Smooth muscle cell (in vitro differentiated cells): ENCODE measurements at regions not wholly inside any gene's neighbourhood (a gene's known extent, or its start where the extent isn't known, plus 50 kb on each side); places are given as distances from the start of the nearest gene placed in this dataset.

Experiments
- DNase-seq: peaks from one replicate; lab custom pipeline; 2025; ENCODE audit not compliant: unreplicated experiment; lab: John Stamatoyannopoulos, UW
- H2AFZ ChIP-seq: fragments of 200-600 bp; sonication (generic); 2 replicates; pipeline ENCODE4 v1.6.0; 2016; ENCODE audit warnings: antibody characterized with exemption, low read depth, mild to moderate bottlenecking
- H3F3A ChIP-seq: fragments of 200-600 bp; sonication (generic); 2 replicates; pipeline ENCODE4 v1.6.0; 2017; ENCODE audit warnings: antibody characterized with exemption, low read depth
- H3K27ac ChIP-seq: fragments of 200-600 bp; sonication (generic); 2 replicates; pipeline ENCODE4 v1.5.1; 2016; ENCODE audit warnings: low read depth, mild to moderate bottlenecking
- H3K27me3 ChIP-seq: fragments of 200-600 bp; sonication (generic); 2 replicates; pipeline ENCODE4 v1.6.1; 2016; ENCODE audit warnings: low read depth, mild to moderate bottlenecking
- H3K36me3 ChIP-seq: fragments of 200-600 bp; sonication (generic); 2 replicates; pipeline ENCODE4 v1.5.1; 2016; ENCODE audit warnings: low read depth
- H3K4me1 ChIP-seq: fragments of 200-600 bp; sonication (generic); 2 replicates; pipeline ENCODE4 v1.5.1; 2016; ENCODE audit warnings: low read depth
- H3K4me2 ChIP-seq: fragments of 200-600 bp; sonication (generic); 2 replicates; pipeline ENCODE4 v1.6.0; 2016; ENCODE audit warnings: mild to moderate bottlenecking
- H3K4me3 ChIP-seq: fragments of 200-600 bp; sonication (generic); 2 replicates; pipeline ENCODE4 v1.5.1; 2016; ENCODE audit warnings: mild to moderate bottlenecking
- H3K79me2 ChIP-seq: fragments of 200-600 bp; sonication (generic); 2 replicates; pipeline ENCODE4 v1.6.0; 2016; ENCODE audit warnings: low read depth, mild to moderate bottlenecking
- H3K9ac ChIP-seq: fragments of 200-600 bp; sonication (generic); 2 replicates; pipeline ENCODE4 v1.6.0; 2016; ENCODE audit warnings: low read depth
- H3K9me3 ChIP-seq: fragments of 200-600 bp; sonication (generic); replicated peaks from 2 replicates; pipeline ENCODE4 v1.5.1; 2016; ENCODE audit warnings: low read depth
- H4K20me1 ChIP-seq: fragments of 200-600 bp; sonication (generic); 2 replicates; pipeline ENCODE4 v1.6.0; 2016; ENCODE audit warnings: low read depth
- CTCF ChIP-seq: fragments of 200-600 bp; sonication (generic); IDR thresholded peaks from 2 replicates; pipeline ENCODE4 v1.5.1; 2017; ENCODE audit warnings: borderline replicate concordance, mild to moderate bottlenecking, antibody characterized with exemption; ENCODE audit not compliant: insufficient read depth, poor library complexity, severe bottlenecking
- WGBS: methylation state at CpG from one replicate; pipeline ENCODE4 v1.1.7; 2016; ENCODE audit warnings: low lambda C conversion rate; 5-methylcytosine and 5-hydroxymethylcytosine counted together

GRCh38 chr9:108680946-108681345 is 174.8 kb downstream of the ACTL7B start:
- H2AFZ ChIP-seq, result no peak overlapping the region
- no peaks in the 10 kb centered on the region for H3K79me2 ChIP-seq
- H3K4me1 ChIP-seq, result no peaks in the 10 kb centered on the region
- no peak for TF ChIP-seq CTCF
- H3K27ac ChIP-seq, result no peak overlapping the region
- DNase-seq, result no peak
- no peaks in the 10 kb centered on the region for H4K20me1 ChIP-seq
- 95% methylated on average over 4 of the region's 4 CpGs for WGBS
- no peak overlapping the region for H3K4me3 ChIP-seq
- H3K36me3 ChIP-seq, result no peaks in the 10 kb centered on the region
- no peak overlapping the region for H3K9ac ChIP-seq
- no peaks in the 10 kb centered on the region for H3K27me3 ChIP-seq
- no peak overlapping the region for H3K4me2 ChIP-seq
- no peaks in the 10 kb centered on the region for H3K9me3 ChIP-seq
- no peaks in the 10 kb centered on the region for H3F3A ChIP-seq

- no peak overlapping the region for H3K9ac ChIP-seq
Observed at GRCh38 chr9:108677776-108678175, 178.0 kb downstream of the ACTL7B start.

GRCh38 chr9:108676355-108676754 is 179.4 kb downstream of the ACTL7B start:
- no peak for TF ChIP-seq CTCF
- no peak for DNase-seq
- H3K9me3 ChIP-seq, result no peaks in the 10 kb centered on the region
- no peak overlapping the region for H3K4me3 ChIP-seq
- no peaks in the 10 kb centered on the region for H3K27me3 ChIP-seq
- no peak overlapping the region for H3K9ac ChIP-seq
- no peaks in the 10 kb centered on the region for H3K36me3 ChIP-seq
- H3F3A ChIP-seq, result peaks cover 4% of the 10 kb centered on the region
- no peaks in the 10 kb centered on the region for H3K79me2 ChIP-seq
- no peak overlapping the region for H2AFZ ChIP-seq
- no peaks in the 10 kb centered on the region for H3K4me1 ChIP-seq
- H3K4me2 ChIP-seq, result no peak overlapping the region
- 66% methylated on average over 4 of the region's 4 CpGs for WGBS
- no peak overlapping the region for H3K27ac ChIP-seq
- H4K20me1 ChIP-seq, result no peaks in the 10 kb centered on the region

More at GRCh38 chr9:108677776-108678175, 178.0 kb downstream of the ACTL7B start:
- TF ChIP-seq CTCF, result no peak
- Histone ChIP-seq H3K4me2 (no peak overlapping the region), H2AFZ (no peak overlapping the region), H3K4me3 (no peak overlapping the region), H3K9me3 (no peaks in the 10 kb centered on the region), H3K27me3 (no peaks in the 10 kb centered on the region), H3K4me1 (no peaks in the 10 kb centered on the region), H3K27ac (no peak overlapping the region), H3F3A (no peaks in the 10 kb centered on the region), H3K36me3 (no peaks in the 10 kb centered on the region), H4K20me1 (no peaks in the 10 kb centered on the region), H3K79me2 (no peaks in the 10 kb centered on the region)
- WGBS, result 93% methylated on average over 6 of the region's 6 CpGs
- DNase-seq, result no peak

- Histone ChIP-seq H3K27ac (no peak overlapping the region), H3K36me3 (no peaks in the 10 kb centered on the region), H3K9ac (no peak overlapping the region), H3K4me3 (no peak overlapping the region), H3K27me3 (no peaks in the 10 kb centered on the region), H3K4me1 (no peaks in the 10 kb centered on the region), H3K79me2 (no peaks in the 10 kb centered on the region), H3F3A (peaks cover 4% of the 10 kb centered on the region), H4K20me1 (no peaks in the 10 kb centered on the region), H2AFZ (no peak overlapping the region), H3K4me2 (no peak overlapping the region), H3K9me3 (no peaks in the 10 kb centered on the region)
- 94% methylated on average over 2 of the region's 2 CpGs for WGBS
- no peak for TF ChIP-seq CTCF
- no peak for DNase-seq
Observed at GRCh38 chr9:108675708-108676107, 180.1 kb downstream of the ACTL7B start.
